ENCODE measurements at regions not wholly inside any gene's neighbourhood (a gene's known extent, or its start where the extent isn't known, plus 50 kb on each side); places are given as distances from the start of the nearest gene placed in this dataset.

GRCh38 chr7:115300231-115300870, 378.5 kb downstream of the MDFIC start:
- no peak overlapping the region for H3K4me2 ChIP-seq (ENCODE audit: insufficient read depth, low read length)
- DNase-seq (ENCODE audit: low read depth, low spot score): no peak
- no peaks in the 10 kb centered on the region for H3K9me1 ChIP-seq (replicated peaks; ENCODE audit: control insufficient read depth, extremely low read depth, insufficient read depth, low read length)
- no peaks in the 10 kb centered on the region for H3K36me3 ChIP-seq (ENCODE audit: control insufficient read depth in 2 of 2, extremely low read depth in 1 of 2, insufficient read depth in 2 of 2, low read length in 2 of 2)
- H3K9me3 ChIP-seq (replicated peaks; ENCODE audit: control insufficient read depth, insufficient read depth, low read length): no peaks in the 10 kb centered on the region
- H3K27me3 ChIP-seq (ENCODE audit: control insufficient read depth in 2 of 2, insufficient read depth in 2 of 2, low read length in 2 of 2): no peaks in the 10 kb centered on the region
- no peak overlapping the region for H3K9ac ChIP-seq (replicated peaks; ENCODE audit: extremely low read depth, insufficient read depth, low read length)
- dilution Hi-C loops (cut with MboI; ENCODE audit: extremely low pct_ligation_motif_present, low sequenced_read_pairs) (no loop called here), intact Hi-C loops (cut with micrococcal nuclease) (no loop called here)
- H3K4me1 ChIP-seq (ENCODE audit: control insufficient read depth, extremely low read depth, insufficient read depth, low read length): no peaks in the 10 kb centered on the region
- no peaks in the 10 kb centered on the region for H3K79me2 ChIP-seq (ENCODE audit: control insufficient read depth, insufficient read depth, low read length)
- TF ChIP-seq, protein P1, sequence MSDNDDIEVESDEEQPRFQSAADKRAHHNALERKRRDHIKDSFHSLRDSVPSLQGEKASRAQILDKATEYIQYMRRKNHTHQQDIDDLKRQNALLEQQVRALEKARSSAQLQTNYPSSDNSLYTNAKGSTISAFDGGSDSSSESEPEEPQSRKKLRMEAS (IDR thresholded peaks at IDR 0.05; ENCODE audit: insufficient read depth, insufficient read length): no peak
- no peak for TF ChIP-seq EZH2 (IDR thresholded peaks at IDR 0.05; ENCODE audit: borderline replicate concordance, low read depth, low read length, severe bottlenecking)
- TF ChIP-seq GATA2 (IDR thresholded peaks at IDR 0.05; ENCODE audit: insufficient read depth, insufficient read length, low read depth, low read length): no peak
- TF ChIP-seq FOS (IDR thresholded peaks at IDR 0.05; ENCODE audit: borderline replicate concordance, insufficient read depth, low read length): no peak
- no peak for TF ChIP-seq POLR2A (IDR thresholded peaks at IDR 0.05; ENCODE audit: low read depth, low read length)
- TF ChIP-seq, protein P2, sequence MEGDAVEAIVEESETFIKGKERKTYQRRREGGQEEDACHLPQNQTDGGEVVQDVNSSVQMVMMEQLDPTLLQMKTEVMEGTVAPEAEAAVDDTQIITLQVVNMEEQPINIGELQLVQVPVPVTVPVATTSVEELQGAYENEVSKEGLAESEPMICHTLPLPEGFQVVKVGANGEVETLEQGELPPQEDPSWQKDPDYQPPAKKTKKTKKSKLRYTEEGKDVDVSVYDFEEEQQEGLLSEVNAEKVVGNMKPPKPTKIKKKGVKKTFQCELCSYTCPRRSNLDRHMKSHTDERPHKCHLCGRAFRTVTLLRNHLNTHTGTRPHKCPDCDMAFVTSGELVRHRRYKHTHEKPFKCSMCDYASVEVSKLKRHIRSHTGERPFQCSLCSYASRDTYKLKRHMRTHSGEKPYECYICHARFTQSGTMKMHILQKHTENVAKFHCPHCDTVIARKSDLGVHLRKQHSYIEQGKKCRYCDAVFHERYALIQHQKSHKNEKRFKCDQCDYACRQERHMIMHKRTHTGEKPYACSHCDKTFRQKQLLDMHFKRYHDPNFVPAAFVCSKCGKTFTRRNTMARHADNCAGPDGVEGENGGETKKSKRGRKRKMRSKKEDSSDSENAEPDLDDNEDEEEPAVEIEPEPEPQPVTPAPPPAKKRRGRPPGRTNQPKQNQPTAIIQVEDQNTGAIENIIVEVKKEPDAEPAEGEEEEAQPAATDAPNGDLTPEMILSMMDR (IDR thresholded peaks at IDR 0.05; ENCODE audit: extremely low read depth in 1 of 2, insufficient read depth in 1 of 2, low read depth in 1 of 2, low read length in 2 of 2): no peak
- BruUV-seq (replicated peaks): no TSS peak
- H4K20me1 ChIP-seq (replicated peaks; ENCODE audit: control insufficient read depth, extremely low read depth, insufficient read depth, low read length): no peaks in the 10 kb centered on the region
- no peak overlapping the region for H3K4me3 ChIP-seq (replicated peaks in 1 of 3; ENCODE audit: insufficient read depth in 1 of 3, low read depth in 1 of 3, low read length in 3 of 3)
- no peak overlapping the region for H3K27ac ChIP-seq (ENCODE audit: insufficient read depth, low read depth, low read length)
- ChIA-PET POLR2A (no interaction called here), CTCF (no interaction called here)
- H2AFZ ChIP-seq (ENCODE audit: low read depth, low read length): no peak overlapping the region
- peak; percentile 54 for FAIRE-seq

Measured in endothelial cell of umbilical vein (primary cell).